Midbrain (tissue), 1 donor: ENCODE measurements at regions not wholly inside any gene's neighbourhood (a gene's known extent, or its start where the extent isn't known, plus 50 kb on each side); places are given as distances from the start of the nearest gene placed in this dataset.

Source experiments
- DNase-seq: peaks from one replicate; lab custom pipeline; 2025; lab: John Stamatoyannopoulos, UW

- DNase-seq = no peak
Measured at GRCh38 chr4:186889876-186890643, 166.4 kb upstream of the FAT1 start.

- no peak for DNase-seq
Measured at GRCh38 chr4:186891859-186892486, 168.3 kb upstream of the FAT1 start.

GRCh38 chr4:186898367-186898766 lies 174.7 kb upstream of the FAT1 start:
- DNase-seq = no peak

GRCh38 chr4:186900232-186900900 lies 176.7 kb upstream of the FAT1 start:
- DNase-seq = no peak

- DNase-seq = no peak
Measured at GRCh38 chr4:186900984-186901383, 177.3 kb upstream of the FAT1 start.

- DNase-seq = no peak
Measured at GRCh38 chr4:186901850-186902249, 178.2 kb upstream of the FAT1 start.

GRCh38 chr4:186902361-186902760 lies 178.7 kb upstream of the FAT1 start:
- DNase-seq = no peak

- DNase-seq = no peak
Measured at GRCh38 chr4:186904101-186904500, 180.4 kb upstream of the FAT1 start.

GRCh38 chr4:186906722-186907121 lies 183.1 kb upstream of the FAT1 start:
- no peak for DNase-seq

- DNase-seq = no peak
Measured at GRCh38 chr4:186910385-186910784, 186.7 kb upstream of the FAT1 start.

GRCh38 chr4:186912606-186913005 lies 188.9 kb upstream of the FAT1 start:
- no peak for DNase-seq

- DNase-seq = no peak
Measured at GRCh38 chr4:186915816-186916215, 192.2 kb upstream of the FAT1 start.

- DNase-seq = no peak
Measured at GRCh38 chr4:186917136-186917535, 193.5 kb upstream of the FAT1 start.

- DNase-seq = no peak
Measured at GRCh38 chr4:186918466-186918865, 194.8 kb upstream of the FAT1 start.

- DNase-seq = no peak
Measured at GRCh38 chr4:186919340-186919739, 195.7 kb upstream of the FAT1 start.

GRCh38 chr4:186920483-186920882 lies 196.8 kb upstream of the FAT1 start:
- no peak for DNase-seq

- no peak for DNase-seq
Measured at GRCh38 chr4:186920992-186921391, 197.3 kb upstream of the FAT1 start.

GRCh38 chr4:186924723-186925122 lies 201.1 kb upstream of the FAT1 start:
- no peak for DNase-seq

GRCh38 chr4:186927624-186928023 lies 204.0 kb upstream of the FAT1 start:
- no peak for DNase-seq

GRCh38 chr4:186930024-186930423 lies 206.4 kb upstream of the FAT1 start:
- no peak for DNase-seq

GRCh38 chr4:186931519-186931918 lies 207.9 kb upstream of the FAT1 start:
- DNase-seq = no peak

GRCh38 chr4:186932196-186932595 lies 208.5 kb upstream of the FAT1 start:
- no peak for DNase-seq

GRCh38 chr4:186932631-186933187 lies 209.1 kb upstream of the FAT1 start:
- DNase-seq = no peak
